ENCODE measurements at regions not wholly inside any gene's neighbourhood (a gene's known extent, or its start where the extent isn't known, plus 50 kb on each side); places are given as distances from the start of the nearest gene placed in this dataset.

DNA sequence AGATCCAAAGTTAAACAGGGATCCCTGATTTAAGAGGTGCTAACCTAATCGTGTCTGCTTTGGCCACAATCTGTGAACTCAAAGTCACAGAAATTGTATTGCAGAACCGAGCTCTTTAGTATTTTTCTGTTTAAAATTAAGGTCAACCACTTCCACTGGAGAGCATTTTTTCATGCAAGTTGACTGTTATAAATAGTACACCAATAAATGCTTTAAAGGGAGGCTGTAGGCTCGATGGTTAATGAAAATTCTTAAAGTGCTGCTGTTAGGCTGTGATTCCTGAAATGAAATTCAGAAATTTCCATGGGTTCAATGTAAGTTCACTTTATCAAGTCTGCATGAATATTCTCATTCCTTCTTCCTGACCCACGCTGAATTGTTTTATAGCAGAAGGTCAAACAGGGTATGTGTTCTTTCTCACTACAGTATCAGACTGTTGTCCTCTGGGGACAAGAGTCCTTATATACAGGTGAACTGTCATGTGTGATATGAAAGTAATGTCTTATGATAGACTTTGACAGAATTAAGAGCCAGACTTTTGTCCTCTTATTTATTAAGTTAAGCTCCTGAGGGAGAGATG lies 92.5 kb upstream of the HDGFL1 start:
- no peak overlapping the region for H3K23ac ChIP-seq (ENCODE audit: insufficient read length, low read depth, low read length)
- WGBS (ENCODE audit: extremely low coverage, insufficient read length, low lambda C conversion rate): no CpG with 5 or more reads among the region's 4 CpGs

More for the DNA sequence above, 92.5 kb upstream of the HDGFL1 start:
- Mint-ChIP-seq H3K4me1 (no peaks in the 10 kb centered on the region), H3K9me3 (no peaks in the 10 kb centered on the region; a peak in 1 of 5 replicates), H3K4me3 (no peak overlapping the region), H3K27ac (no peak overlapping the region), H3K36me3 (ENCODE audit: insufficient read depth in 1 of 3, low read depth in 3 of 3) (no peaks in the 10 kb centered on the region; a peak in 1 of 7 replicates), H3K27me3 (ENCODE audit: low read depth) (no peaks in the 10 kb centered on the region)
- H2BK20ac ChIP-seq (ENCODE audit: low read depth, low read length, poor library complexity, severe bottlenecking): no peak overlapping the region
- H3K9ac ChIP-seq (ENCODE audit: extremely low read depth, insufficient read length, low read length): no peak overlapping the region
- no peak overlapping the region for H4K5ac ChIP-seq (ENCODE audit: insufficient read length, low read depth, low read length)
- H3K4ac ChIP-seq (ENCODE audit: low read depth, low read length): no peak overlapping the region
- H3K56ac ChIP-seq (ENCODE audit: insufficient read length, low read depth, low read length): no peak overlapping the region
- H3K9me3 ChIP-seq (ENCODE audit: control insufficient read depth, low read depth, low read length): no peaks in the 10 kb centered on the region
- no peak overlapping the region for H4K8ac ChIP-seq (replicated peaks; ENCODE audit: insufficient read length, low read depth, low read length)
- no peak overlapping the region for H2AK5ac ChIP-seq (ENCODE audit: insufficient read length, low read length)
- no peak overlapping the region for H3K4me2 ChIP-seq (ENCODE audit: insufficient read depth, insufficient read length, low read length)
- no peak overlapping the region for H3K27ac ChIP-seq (ENCODE audit: insufficient read length, low read depth, low read length)
- H2BK15ac ChIP-seq (ENCODE audit: low read depth, low read length): no peak overlapping the region
- TF ChIP-seq, protein P1, sequence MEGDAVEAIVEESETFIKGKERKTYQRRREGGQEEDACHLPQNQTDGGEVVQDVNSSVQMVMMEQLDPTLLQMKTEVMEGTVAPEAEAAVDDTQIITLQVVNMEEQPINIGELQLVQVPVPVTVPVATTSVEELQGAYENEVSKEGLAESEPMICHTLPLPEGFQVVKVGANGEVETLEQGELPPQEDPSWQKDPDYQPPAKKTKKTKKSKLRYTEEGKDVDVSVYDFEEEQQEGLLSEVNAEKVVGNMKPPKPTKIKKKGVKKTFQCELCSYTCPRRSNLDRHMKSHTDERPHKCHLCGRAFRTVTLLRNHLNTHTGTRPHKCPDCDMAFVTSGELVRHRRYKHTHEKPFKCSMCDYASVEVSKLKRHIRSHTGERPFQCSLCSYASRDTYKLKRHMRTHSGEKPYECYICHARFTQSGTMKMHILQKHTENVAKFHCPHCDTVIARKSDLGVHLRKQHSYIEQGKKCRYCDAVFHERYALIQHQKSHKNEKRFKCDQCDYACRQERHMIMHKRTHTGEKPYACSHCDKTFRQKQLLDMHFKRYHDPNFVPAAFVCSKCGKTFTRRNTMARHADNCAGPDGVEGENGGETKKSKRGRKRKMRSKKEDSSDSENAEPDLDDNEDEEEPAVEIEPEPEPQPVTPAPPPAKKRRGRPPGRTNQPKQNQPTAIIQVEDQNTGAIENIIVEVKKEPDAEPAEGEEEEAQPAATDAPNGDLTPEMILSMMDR (conservative IDR thresholded peaks at IDR 0.05): no peak
- no peak overlapping the region for H2AFZ ChIP-seq (ENCODE audit: low read length)
- H3K79me1 ChIP-seq (ENCODE audit: insufficient read depth, low read depth, low read length, poor library complexity, severe bottlenecking): no peaks in the 10 kb centered on the region
- H4K91ac ChIP-seq (ENCODE audit: insufficient read length, low read depth, low read length): no peak overlapping the region
- no peak for DNase-seq
- no peaks in the 10 kb centered on the region for H3K27me3 ChIP-seq (ENCODE audit: insufficient read depth, low read length)
- no peak overlapping the region for H3K14ac ChIP-seq (ENCODE audit: insufficient read depth, low read length)
- H2BK5ac ChIP-seq (ENCODE audit: insufficient read length, low read length): no peak overlapping the region
- no peaks in the 10 kb centered on the region for H3K79me2 ChIP-seq (ENCODE audit: insufficient read depth, low read length)
- H2BK120ac ChIP-seq (ENCODE audit: low read depth, low read length, poor library complexity, severe bottlenecking): no peak overlapping the region
- H3T11ph ChIP-seq (ENCODE audit: low read length): no peak overlapping the region
- no peaks in the 10 kb centered on the region for H3K23me2 ChIP-seq (ENCODE audit: insufficient read length, low read depth, low read length, poor library complexity, severe bottlenecking)
- H4K20me1 ChIP-seq (ENCODE audit: control insufficient read depth, insufficient read depth, insufficient read length): no peaks in the 10 kb centered on the region
- no peaks in the 10 kb centered on the region for H3K4me1 ChIP-seq (ENCODE audit: insufficient read depth, low read length)
- H2BK12ac ChIP-seq (ENCODE audit: insufficient read length, low read depth, low read length): no peak overlapping the region
- H3K18ac ChIP-seq (ENCODE audit: insufficient read length, low read depth, low read length): no peak overlapping the region
